Tibial nerve (tissue), 4 donors: ENCODE measurements at regions not wholly inside any gene's neighbourhood (a gene's known extent, or its start where the extent isn't known, plus 50 kb on each side); places are given as distances from the start of the nearest gene placed in this dataset.

Experiments used
- DNase-seq, 2 donors: peaks; one replicate each; pipeline ENCODE4 v3.0.0-alpha.2; 2019; ENCODE audit warnings: low spot score in 2 of 2
- H3K27ac ChIP-seq, 4 donors: fragments of 200-600 bp; sonication (generic) in 3 of 4; one replicate each; pipeline ENCODE4 v1.5.1; 2017 to 2019; ENCODE audit warnings: mild to moderate bottlenecking in 1 of 4
- H3K27me3 ChIP-seq, 2 donors: fragments of 200-600 bp; sonication (generic) in 1 of 2; one replicate each; pipeline versions ENCODE4 v1.5.1 to v1.6.0; 2017 to 2019
- H3K36me3 ChIP-seq, 3 donors: fragments of 200-600 bp; sonication (generic); one replicate each; pipeline ENCODE4 v1.5.1; 2018 to 2019
- H3K4me1 ChIP-seq, 4 donors: fragments of 200-600 bp; sonication (generic) in 3 of 4; one replicate each; pipeline ENCODE4 v1.5.1; 2017 to 2019
- H3K4me3 ChIP-seq, 4 donors: fragments of 200-600 bp; sonication (generic) in 3 of 4; one replicate each; pipeline ENCODE4 v1.5.1; 2017 to 2019; ENCODE audit warnings: mild to moderate bottlenecking in 1 of 4, moderate library complexity in 1 of 4
- H3K9me3 ChIP-seq, 4 donors: fragments of 200-600 bp; sonication (generic) in 3 of 4; one replicate each; pipeline ENCODE4 v1.5.1; 2017 to 2019
- CTCF ChIP-seq, 5 experiments: fragments of 200-600 bp in 3 of 5; fragments of 450-650 bp in 2 of 5; sonication (generic) in 3 of 5; IDR thresholded peaks; one replicate each; pipeline ENCODE4 v1.5.1; 2016 to 2019; ENCODE audit warnings: antibody characterized with exemption in 5 of 5, mild to moderate bottlenecking in 3 of 5, moderate library complexity in 2 of 5
- EP300 ChIP-seq, 2 donors: sonication (generic); formaldehyde crosslinking; IDR thresholded peaks; one replicate each; pipeline ENCODE4 v1.6.1; 2017; ENCODE audit warnings: antibody characterized with exemption in 2 of 2, mild to moderate bottlenecking in 1 of 2
- POLR2A ChIP-seq, 2 donors: fragments of 450-650 bp; IDR thresholded peaks; one replicate each; pipeline ENCODE4 v1.6.1; 2017; ENCODE audit warnings: antibody characterized with exemption in 2 of 2, mild to moderate bottlenecking in 2 of 2, moderate library complexity in 2 of 2
- WGBS, 2 donors: methylation state at CpG; one replicate each; pipeline ENCODE4 v1.1.5; 2018; 5-methylcytosine and 5-hydroxymethylcytosine counted together

GRCh38 chr18:53819174-53819573 lies 405.3 kb downstream of the MBD2 start:
- Histone ChIP-seq H3K4me3 (no peak overlapping the region), H3K9me3 (peaks cover 0 to 12% (median 0%) of the 10 kb centered on the region in 4 donors), H3K4me1 (no peaks in the 10 kb centered on the region), H3K27ac (no peak overlapping the region), H3K27me3 (no peaks in the 10 kb centered on the region), H3K36me3 (no peaks in the 10 kb centered on the region)
- WGBS, 2 donors: 80 to 100% methylated on average over 1 of the region's 1 CpG
- no peak for DNase-seq
- TF ChIP-seq POLR2A (IDR thresholded peaks at IDR 0.05) (no peak), EP300 (IDR thresholded peaks at IDR 0.05) (no peak)

- Histone ChIP-seq H3K9me3 (peaks cover 0 to 12% (median 0%) of the 10 kb centered on the region in 4 donors), H3K27me3 (no peaks in the 10 kb centered on the region), H3K4me1 (no peaks in the 10 kb centered on the region), H3K36me3 (no peaks in the 10 kb centered on the region), H3K27ac (no peak overlapping the region), H3K4me3 (no peak overlapping the region)
- no peak for TF ChIP-seq POLR2A (IDR thresholded peaks at IDR 0.05)
- no peak for TF ChIP-seq CTCF (IDR thresholded peaks at IDR 0.05)
- TF ChIP-seq EP300 (IDR thresholded peaks at IDR 0.05): no peak
- no peak for DNase-seq
- WGBS, 2 donors: 77 to 91% methylated on average over 1 of the region's 1 CpG
These were observed 406.2 kb downstream of the MBD2 start for GRCh38 chr18:53817976-53818950.

DNA sequence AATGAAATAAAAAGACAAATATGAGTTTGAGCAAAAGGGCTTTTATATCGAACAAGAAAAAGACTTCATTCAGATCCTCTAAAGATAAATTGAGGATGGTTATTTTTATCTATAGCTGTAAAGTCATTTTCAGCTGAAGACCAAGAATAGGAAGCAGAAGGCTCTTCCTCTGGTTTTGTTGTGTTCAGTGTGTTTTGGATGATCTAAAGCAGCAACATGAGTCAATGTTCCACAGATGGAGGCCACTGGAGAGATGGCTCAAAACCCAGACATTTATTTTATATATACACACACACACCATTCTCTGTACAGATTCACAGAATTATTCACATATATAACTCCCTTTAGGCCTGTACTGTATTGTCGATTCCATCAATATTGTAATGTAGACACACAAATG lies 424.3 kb downstream of the MBD2 start:
- H3K27ac ChIP-seq: no peak overlapping the region
- no peak for DNase-seq
- TF ChIP-seq EP300 (IDR thresholded peaks at IDR 0.05) (no peak), POLR2A (IDR thresholded peaks at IDR 0.05) (no peak), CTCF (IDR thresholded peaks at IDR 0.05) (no peak)
- peaks cover 0 to 3% (median 0%) of the 10 kb centered on the region in 4 donors for H3K4me1 ChIP-seq
- H3K36me3 ChIP-seq: no peaks in the 10 kb centered on the region
- WGBS, 2 donors: 82 to 83% methylated on average over 2 of the region's 2 CpGs
- no peak overlapping the region for H3K4me3 ChIP-seq
- H3K9me3 ChIP-seq: peaks cover 0 to 15% (median 0%) of the 10 kb centered on the region in 4 donors
- no peaks in the 10 kb centered on the region for H3K27me3 ChIP-seq

GRCh38 chr18:53799134-53799533 lies 425.3 kb downstream of the MBD2 start:
- Histone ChIP-seq H3K4me3 (no peak overlapping the region), H3K27ac (no peak overlapping the region), H3K36me3 (no peaks in the 10 kb centered on the region), H3K4me1 (peaks cover 0 to 3% (median 0%) of the 10 kb centered on the region in 4 donors), H3K27me3 (no peaks in the 10 kb centered on the region), H3K9me3 (peaks cover 0 to 6% (median 0%) of the 10 kb centered on the region in 4 donors)
- no peak for TF ChIP-seq POLR2A (IDR thresholded peaks at IDR 0.05)
- no peak for TF ChIP-seq CTCF (IDR thresholded peaks at IDR 0.05)
- TF ChIP-seq EP300 (IDR thresholded peaks at IDR 0.05): no peak
- no peak for DNase-seq

DNA sequence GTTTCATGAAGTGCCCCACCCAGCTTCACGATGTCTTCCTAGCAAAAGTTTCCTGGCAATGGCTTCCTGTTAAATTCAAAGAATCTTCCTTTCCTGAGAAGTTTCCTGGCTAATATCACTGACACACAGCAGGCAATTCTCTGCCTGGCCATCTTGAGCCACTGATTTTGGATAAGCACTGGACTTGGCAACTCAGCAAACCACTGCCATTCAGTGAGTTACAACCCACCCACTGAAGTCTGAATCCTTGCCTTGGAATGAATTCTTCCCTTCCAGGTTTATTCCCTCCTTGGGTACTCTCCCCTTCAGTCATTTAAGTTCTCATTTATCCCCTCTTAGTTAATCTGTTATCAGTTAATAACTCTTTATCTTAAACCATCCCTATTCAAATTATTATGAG lies 426.0 kb downstream of the MBD2 start:
- Histone ChIP-seq H3K9me3 (peaks cover 0 to 4% (median 0%) of the 10 kb centered on the region in 4 donors), H3K4me1 (peaks cover 0 to 3% (median 0%) of the 10 kb centered on the region in 4 donors), H3K27ac (no peak overlapping the region), H3K4me3 (no peak overlapping the region), H3K27me3 (no peaks in the 10 kb centered on the region), H3K36me3 (no peaks in the 10 kb centered on the region)
- no peak for TF ChIP-seq EP300 (IDR thresholded peaks at IDR 0.05)
- no peak for TF ChIP-seq CTCF (IDR thresholded peaks at IDR 0.05)
- no peak for TF ChIP-seq POLR2A (IDR thresholded peaks at IDR 0.05)
- 63 to 65% methylated on average over 1 of the region's 1 CpG for WGBS, 2 donors
- DNase-seq: no peak
